ENCODE measurements at regions not wholly inside any gene's neighbourhood (a gene's known extent, or its start where the extent isn't known, plus 50 kb on each side); places are given as distances from the start of the nearest gene placed in this dataset.

- TF ChIP-seq CTCF (IDR thresholded peaks at IDR 0.05) = no peak
- no peak for TF ChIP-seq POLR2A (IDR thresholded peaks at IDR 0.05)
These were observed 528.3 kb downstream of the BUD13 start for GRCh38 chr11:116244439-116244838.

Data from suprapubic skin (tissue), 3 donors.